ENCODE measurements at regions not wholly inside any gene's neighbourhood (a gene's known extent, or its start where the extent isn't known, plus 50 kb on each side); places are given as distances from the start of the nearest gene placed in this dataset.

- no peak overlapping the region for H3K4me3 ChIP-seq (ENCODE audit: low read length in 2 of 2)
- H3K9ac ChIP-seq (ENCODE audit: low read depth in 1 of 2, low read length in 2 of 2) = no peak overlapping the region
- no peak overlapping the region for H3K27ac ChIP-seq (ENCODE audit: low read depth in 2 of 2, low read length in 2 of 2)
Measured at GRCh38 chr2:221102896-221103688, 469.0 kb downstream of the EPHA4 start.

GRCh38 chr2:221103930-221104329 is 468.2 kb downstream of the EPHA4 start:
- H3K27me3 ChIP-seq (ENCODE audit: control insufficient read depth in 2 of 2, insufficient read depth in 2 of 2, low read length in 2 of 2) = no peaks in the 10 kb centered on the region
- H3K9ac ChIP-seq (ENCODE audit: low read depth in 1 of 2, low read length in 2 of 2) = no peak overlapping the region
- H3K4me3 ChIP-seq (ENCODE audit: low read length in 2 of 2) = no peak overlapping the region
- H3K9me3 ChIP-seq (ENCODE audit: control insufficient read depth in 2 of 2, low read length in 2 of 2) = no peaks in the 10 kb centered on the region
- no peaks in the 10 kb centered on the region for H3K36me3 ChIP-seq (ENCODE audit: control insufficient read depth in 2 of 2, insufficient read depth in 2 of 2, low read length in 2 of 2)
- no peak overlapping the region for H3K27ac ChIP-seq (ENCODE audit: low read depth in 2 of 2, low read length in 2 of 2)
- no peaks in the 10 kb centered on the region for H3K4me1 ChIP-seq (ENCODE audit: control insufficient read depth in 2 of 2, insufficient read depth in 2 of 2, low read length in 2 of 2)

More at GRCh38 chr2:221102896-221103688, 469.0 kb downstream of the EPHA4 start:
- H3K27me3 ChIP-seq (ENCODE audit: control insufficient read depth in 2 of 2, insufficient read depth in 2 of 2, low read length in 2 of 2) = no peaks in the 10 kb centered on the region
- H3K36me3 ChIP-seq (ENCODE audit: control insufficient read depth in 2 of 2, insufficient read depth in 2 of 2, low read length in 2 of 2) = no peaks in the 10 kb centered on the region
- H3K4me1 ChIP-seq (ENCODE audit: control insufficient read depth in 2 of 2, insufficient read depth in 2 of 2, low read length in 2 of 2) = no peaks in the 10 kb centered on the region
- H3K9me3 ChIP-seq (ENCODE audit: control insufficient read depth in 2 of 2, low read length in 2 of 2) = no peaks in the 10 kb centered on the region

GRCh38 chr2:221104361-221104811 is 467.7 kb downstream of the EPHA4 start:
- H3K9ac ChIP-seq (ENCODE audit: low read depth in 1 of 2, low read length in 2 of 2) = no peak overlapping the region
- H3K36me3 ChIP-seq (ENCODE audit: control insufficient read depth in 2 of 2, insufficient read depth in 2 of 2, low read length in 2 of 2) = no peaks in the 10 kb centered on the region
- no peaks in the 10 kb centered on the region for H3K9me3 ChIP-seq (ENCODE audit: control insufficient read depth in 2 of 2, low read length in 2 of 2)
- no peak overlapping the region for H3K4me3 ChIP-seq (ENCODE audit: low read length in 2 of 2)
- no peak overlapping the region for H3K27ac ChIP-seq (ENCODE audit: low read depth in 2 of 2, low read length in 2 of 2)
- H3K4me1 ChIP-seq (ENCODE audit: control insufficient read depth in 2 of 2, insufficient read depth in 2 of 2, low read length in 2 of 2) = no peaks in the 10 kb centered on the region
- no peaks in the 10 kb centered on the region for H3K27me3 ChIP-seq (ENCODE audit: control insufficient read depth in 2 of 2, insufficient read depth in 2 of 2, low read length in 2 of 2)

- no peaks in the 10 kb centered on the region for H3K27me3 ChIP-seq (ENCODE audit: control insufficient read depth in 2 of 2, insufficient read depth in 2 of 2, low read length in 2 of 2)
- H3K9ac ChIP-seq (ENCODE audit: low read depth in 1 of 2, low read length in 2 of 2) = no peak overlapping the region
- no peak overlapping the region for H3K4me3 ChIP-seq (ENCODE audit: low read length in 2 of 2)
- no peak overlapping the region for H3K27ac ChIP-seq (ENCODE audit: low read depth in 2 of 2, low read length in 2 of 2)
- no peaks in the 10 kb centered on the region for H3K36me3 ChIP-seq (ENCODE audit: control insufficient read depth in 2 of 2, insufficient read depth in 2 of 2, low read length in 2 of 2)
- no peaks in the 10 kb centered on the region for H3K9me3 ChIP-seq (ENCODE audit: control insufficient read depth in 2 of 2, low read length in 2 of 2)
- H3K4me1 ChIP-seq (ENCODE audit: control insufficient read depth in 2 of 2, insufficient read depth in 2 of 2, low read length in 2 of 2) = no peaks in the 10 kb centered on the region
Measured at GRCh38 chr2:221106241-221106640, 465.9 kb downstream of the EPHA4 start.

GRCh38 chr2:221107424-221107823 is 464.7 kb downstream of the EPHA4 start:
- no peak overlapping the region for H3K9ac ChIP-seq (ENCODE audit: low read depth in 1 of 2, low read length in 2 of 2)
- no peaks in the 10 kb centered on the region for H3K27me3 ChIP-seq (ENCODE audit: control insufficient read depth in 2 of 2, insufficient read depth in 2 of 2, low read length in 2 of 2)
- H3K36me3 ChIP-seq (ENCODE audit: control insufficient read depth in 2 of 2, insufficient read depth in 2 of 2, low read length in 2 of 2) = no peaks in the 10 kb centered on the region
- no peak overlapping the region for H3K27ac ChIP-seq (ENCODE audit: low read depth in 2 of 2, low read length in 2 of 2)
- H3K4me1 ChIP-seq (ENCODE audit: control insufficient read depth in 2 of 2, insufficient read depth in 2 of 2, low read length in 2 of 2) = no peaks in the 10 kb centered on the region
- no peaks in the 10 kb centered on the region for H3K9me3 ChIP-seq (ENCODE audit: control insufficient read depth in 2 of 2, low read length in 2 of 2)
- no peak overlapping the region for H3K4me3 ChIP-seq (ENCODE audit: low read length in 2 of 2)

GRCh38 chr2:221109552-221109951 is 462.6 kb downstream of the EPHA4 start:
- Histone ChIP-seq H3K36me3 (ENCODE audit: control insufficient read depth in 2 of 2, insufficient read depth in 2 of 2, low read length in 2 of 2) (no peaks in the 10 kb centered on the region), H3K4me1 (ENCODE audit: control insufficient read depth in 2 of 2, insufficient read depth in 2 of 2, low read length in 2 of 2) (no peaks in the 10 kb centered on the region), H3K9me3 (ENCODE audit: control insufficient read depth in 2 of 2, low read length in 2 of 2) (no peaks in the 10 kb centered on the region)

GRCh38 chr2:221111739-221112138 is 460.4 kb downstream of the EPHA4 start:
- Histone ChIP-seq H3K9ac (ENCODE audit: low read depth in 1 of 2, low read length in 2 of 2) (no peak overlapping the region), H3K36me3 (ENCODE audit: control insufficient read depth in 2 of 2, insufficient read depth in 2 of 2, low read length in 2 of 2) (no peaks in the 10 kb centered on the region), H3K4me1 (ENCODE audit: control insufficient read depth in 2 of 2, insufficient read depth in 2 of 2, low read length in 2 of 2) (no peaks in the 10 kb centered on the region), H3K9me3 (ENCODE audit: control insufficient read depth in 2 of 2, low read length in 2 of 2) (no peaks in the 10 kb centered on the region), H3K27me3 (ENCODE audit: control insufficient read depth in 2 of 2, insufficient read depth in 2 of 2, low read length in 2 of 2) (no peaks in the 10 kb centered on the region), H3K27ac (ENCODE audit: low read depth in 2 of 2, low read length in 2 of 2) (no peak overlapping the region), H3K4me3 (ENCODE audit: low read length in 2 of 2) (no peak overlapping the region)

More at GRCh38 chr2:221109552-221109951, 462.6 kb downstream of the EPHA4 start:
- H3K27me3 ChIP-seq (ENCODE audit: control insufficient read depth in 2 of 2, insufficient read depth in 2 of 2, low read length in 2 of 2) = no peaks in the 10 kb centered on the region
- no peak overlapping the region for H3K4me3 ChIP-seq (ENCODE audit: low read length in 2 of 2)
- H3K9ac ChIP-seq (ENCODE audit: low read depth in 1 of 2, low read length in 2 of 2) = no peak overlapping the region
- no peak overlapping the region for H3K27ac ChIP-seq (ENCODE audit: low read depth in 2 of 2, low read length in 2 of 2)

- H3K36me3 ChIP-seq (ENCODE audit: control insufficient read depth in 2 of 2, insufficient read depth in 2 of 2, low read length in 2 of 2) = no peaks in the 10 kb centered on the region
- H3K9ac ChIP-seq (ENCODE audit: low read depth in 1 of 2, low read length in 2 of 2) = no peak overlapping the region
- no peaks in the 10 kb centered on the region for H3K27me3 ChIP-seq (ENCODE audit: control insufficient read depth in 2 of 2, insufficient read depth in 2 of 2, low read length in 2 of 2)
- no peaks in the 10 kb centered on the region for H3K4me1 ChIP-seq (ENCODE audit: control insufficient read depth in 2 of 2, insufficient read depth in 2 of 2, low read length in 2 of 2)
- no peak overlapping the region for H3K4me3 ChIP-seq (ENCODE audit: low read length in 2 of 2)
- H3K9me3 ChIP-seq (ENCODE audit: control insufficient read depth in 2 of 2, low read length in 2 of 2) = no peaks in the 10 kb centered on the region
- H3K27ac ChIP-seq (ENCODE audit: low read depth in 2 of 2, low read length in 2 of 2) = no peak overlapping the region
Measured at GRCh38 chr2:221112744-221113143, 459.4 kb downstream of the EPHA4 start.

- H3K4me1 ChIP-seq (ENCODE audit: control insufficient read depth in 2 of 2, insufficient read depth in 2 of 2, low read length in 2 of 2) = no peaks in the 10 kb centered on the region
- H3K36me3 ChIP-seq (ENCODE audit: control insufficient read depth in 2 of 2, insufficient read depth in 2 of 2, low read length in 2 of 2) = no peaks in the 10 kb centered on the region
- H3K27ac ChIP-seq (ENCODE audit: low read depth in 2 of 2, low read length in 2 of 2) = no peak overlapping the region
- H3K9ac ChIP-seq (ENCODE audit: low read depth in 1 of 2, low read length in 2 of 2) = no peak overlapping the region
- H3K27me3 ChIP-seq (ENCODE audit: control insufficient read depth in 2 of 2, insufficient read depth in 2 of 2, low read length in 2 of 2) = no peaks in the 10 kb centered on the region
- H3K4me3 ChIP-seq (ENCODE audit: low read length in 2 of 2) = no peak overlapping the region
- H3K9me3 ChIP-seq (ENCODE audit: control insufficient read depth in 2 of 2, low read length in 2 of 2) = no peaks in the 10 kb centered on the region
Measured at GRCh38 chr2:221115944-221116343, 456.2 kb downstream of the EPHA4 start.

- Histone ChIP-seq H3K36me3 (ENCODE audit: control insufficient read depth in 2 of 2, insufficient read depth in 2 of 2, low read length in 2 of 2) (no peaks in the 10 kb centered on the region), H3K9ac (ENCODE audit: low read depth in 1 of 2, low read length in 2 of 2) (no peak overlapping the region), H3K27me3 (ENCODE audit: control insufficient read depth in 2 of 2, insufficient read depth in 2 of 2, low read length in 2 of 2) (no peaks in the 10 kb centered on the region), H3K9me3 (ENCODE audit: control insufficient read depth in 2 of 2, low read length in 2 of 2) (no peaks in the 10 kb centered on the region), H3K27ac (ENCODE audit: low read depth in 2 of 2, low read length in 2 of 2) (no peak overlapping the region), H3K4me1 (ENCODE audit: control insufficient read depth in 2 of 2, insufficient read depth in 2 of 2, low read length in 2 of 2) (no peaks in the 10 kb centered on the region), H3K4me3 (ENCODE audit: low read length in 2 of 2) (no peak overlapping the region)
Measured at GRCh38 chr2:221120643-221121042, 451.5 kb downstream of the EPHA4 start.

All from mucosa of rectum (tissue), 2 donors.